Lower lobe of right lung (tissue), 2 donors: ENCODE measurements at regions not wholly inside any gene's neighbourhood (a gene's known extent, or its start where the extent isn't known, plus 50 kb on each side); places are given as distances from the start of the nearest gene placed in this dataset.
"Not testable (repeated sequence)": the region's sequence is repeated elsewhere in the genome, so short reads cannot be mapped to it uniquely, and the experiment has no call there.

Experiments used
- ATAC-seq, 2 donors: fragments of 200-7000 bp; cut with Tn5 transposase; one replicate each; pipeline ENCODE4 v1.9.1; 2020 to 2022; ENCODE audit warnings: mild to moderate bottlenecking in 2 of 2, moderate library complexity in 2 of 2
- DNase-seq: peaks from one replicate; pipeline ENCODE4 v3.0.0-alpha.2; 2020
- H3K27ac ChIP-seq: fragments of 200-600 bp; one replicate; pipeline ENCODE4 v1.8.0; 2022
- H3K27me3 ChIP-seq: fragments of 200-600 bp; one replicate; pipeline ENCODE4 v1.8.0; 2022; ENCODE audit warnings: low read depth
- H3K36me3 ChIP-seq: fragments of 200-600 bp; one replicate; pipeline ENCODE4 v1.8.0; 2022; ENCODE audit warnings: mild to moderate bottlenecking
- H3K4me1 ChIP-seq: fragments of 200-600 bp; one replicate; pipeline ENCODE4 v1.8.0; 2022
- H3K4me3 ChIP-seq: fragments of 200-600 bp; one replicate; pipeline ENCODE4 v1.8.0; 2022; ENCODE audit warnings: mild to moderate bottlenecking
- H3K9me3 ChIP-seq: fragments of 200-600 bp; one replicate; pipeline ENCODE4 v1.8.0; 2022
- CTCF ChIP-seq: fragments of 200-600 bp; IDR thresholded peaks from one replicate; pipeline ENCODE4 v1.8.0; 2022; ENCODE audit warnings: antibody characterized with exemption, mild to moderate bottlenecking
- intact Hi-C: fragments of 100-400 bp; cut with DNase I; formaldehyde crosslinking; loops from one replicate; pipeline ENCODE4 v1.11.0; 2022
- donor health status: DM: no; HTN: yes; CAD: no; lungs with severe emphysema.

- Histone ChIP-seq H3K27me3 (no peaks in the 10 kb centered on the region), H3K4me3 (no peak overlapping the region), H3K27ac (no peak overlapping the region), H3K9me3 (no peaks in the 10 kb centered on the region), H3K4me1 (no peaks in the 10 kb centered on the region), H3K36me3 (no peaks in the 10 kb centered on the region)
- no peak for TF ChIP-seq CTCF
- intact Hi-C loops = no loop called here
- ATAC-seq (no peak), DNase-seq (no peak)
Observed at GRCh38 chrX:17986977-17987376, 125.9 kb upstream of the RAI2 start.

- no peak for TF ChIP-seq CTCF
- ATAC-seq = no peak
- Histone ChIP-seq H3K27me3 (no peaks in the 10 kb centered on the region), H3K36me3 (no peaks in the 10 kb centered on the region), H3K4me3 (no peak overlapping the region), H3K9me3 (no peaks in the 10 kb centered on the region), H3K4me1 (no peaks in the 10 kb centered on the region), H3K27ac (no peak overlapping the region)
- intact Hi-C loops = no loop called here
- DNase-seq = no peak
Observed at GRCh38 chrX:17986440-17986839, 125.3 kb upstream of the RAI2 start.

GRCh38 chrX:17984415-17984814 is 123.3 kb upstream of the RAI2 start:
- ATAC-seq = no peak

GRCh38 chrX:17983389-17983788 is 122.3 kb upstream of the RAI2 start:
- Histone ChIP-seq H3K36me3 (no peaks in the 10 kb centered on the region), H3K27me3 (no peaks in the 10 kb centered on the region), H3K4me3 (no peak overlapping the region), H3K4me1 (no peaks in the 10 kb centered on the region), H3K27ac (no peak overlapping the region), H3K9me3 (no peaks in the 10 kb centered on the region)
- no peak for DNase-seq
- no peak for TF ChIP-seq CTCF
- no peak for ATAC-seq
- intact Hi-C loops = no loop called here

More at GRCh38 chrX:17984415-17984814, 123.3 kb upstream of the RAI2 start:
- DNase-seq = no peak
- intact Hi-C loops = no loop called here
- H3K27ac ChIP-seq = no peak overlapping the region
- no peak for TF ChIP-seq CTCF
- no peaks in the 10 kb centered on the region for H3K36me3 ChIP-seq
- no peak overlapping the region for H3K4me3 ChIP-seq
- H3K4me1 ChIP-seq = no peaks in the 10 kb centered on the region
- no peaks in the 10 kb centered on the region for H3K9me3 ChIP-seq
- H3K27me3 ChIP-seq = no peaks in the 10 kb centered on the region

- Histone ChIP-seq H3K4me3 (no peak overlapping the region), H3K36me3 (no peaks in the 10 kb centered on the region), H3K27me3 (no peaks in the 10 kb centered on the region), H3K9me3 (no peaks in the 10 kb centered on the region), H3K4me1 (no peaks in the 10 kb centered on the region), H3K27ac (no peak overlapping the region)
- intact Hi-C loops = no loop called here
- ATAC-seq (no peak), DNase-seq (no peak)
- no peak for TF ChIP-seq CTCF
Observed at GRCh38 chrX:17977696-17978095, 116.6 kb upstream of the RAI2 start.

GRCh38 chrX:17976955-17977354 is 115.9 kb upstream of the RAI2 start:
- ATAC-seq = no peak
- DNase-seq = no peak

GRCh38 chrX:17975349-17975748 is 114.3 kb upstream of the RAI2 start:
- ATAC-seq, H3K4me1 ChIP-seq, intact Hi-C loops, H3K9me3 ChIP-seq, H3K36me3 ChIP-seq, H3K27me3 ChIP-seq, H3K4me3 ChIP-seq, DNase-seq, H3K27ac ChIP-seq: not testable (repeated sequence)

More at GRCh38 chrX:17976955-17977354, 115.9 kb upstream of the RAI2 start:
- H3K27ac ChIP-seq = no peak overlapping the region
- no peak overlapping the region for H3K4me3 ChIP-seq
- H3K9me3 ChIP-seq = no peaks in the 10 kb centered on the region
- intact Hi-C loops = no loop called here
- no peak for TF ChIP-seq CTCF
- H3K27me3 ChIP-seq = no peaks in the 10 kb centered on the region
- H3K4me1 ChIP-seq = no peaks in the 10 kb centered on the region
- no peaks in the 10 kb centered on the region for H3K36me3 ChIP-seq
